Fibroblast of lung (primary cell): ENCODE measurements at regions not wholly inside any gene's neighbourhood (a gene's known extent, or its start where the extent isn't known, plus 50 kb on each side); places are given as distances from the start of the nearest gene placed in this dataset.
A peak's percentile ranks its signal among the peaks of the same experiment; 100 is the strongest.

Experiments used
- DNase-seq, 2 donors: peaks; one replicate each; pipeline versions ENCODE4 v3.0.0 to v3.0.0-alpha.2; 2010; ENCODE audit warnings: low read depth in 2 of 2
- H2AFZ ChIP-seq: 2 replicates; pipeline ENCODE4 v1.5.1; 2012; ENCODE audit warnings: low read length, control low read depth, inconsistent platforms
- H3K27ac ChIP-seq: 2 replicates; pipeline ENCODE4 v1.5.1; 2011; ENCODE audit warnings: low read length, control low read depth; ENCODE audit not compliant: insufficient read depth
- H3K27me3 ChIP-seq: 2 replicates; pipeline ENCODE4 v1.5.1; 2011; ENCODE audit warnings: mild to moderate bottlenecking, low read length; ENCODE audit not compliant: control insufficient read depth, insufficient read depth
- H3K36me3 ChIP-seq: 2 replicates; pipeline ENCODE4 v1.5.1; 2011; ENCODE audit warnings: low read length; ENCODE audit not compliant: control insufficient read depth, insufficient read depth
- H3K4me1 ChIP-seq: 2 replicates; pipeline ENCODE4 v1.5.1; 2011; ENCODE audit warnings: low read length; ENCODE audit not compliant: control insufficient read depth, insufficient read depth; ENCODE audit errors: extremely low read depth
- H3K4me2 ChIP-seq: 2 replicates; pipeline ENCODE4 v1.5.1; 2011; ENCODE audit warnings: low read length, control low read depth; ENCODE audit not compliant: insufficient read depth; ENCODE audit errors: extremely low read depth
- H3K4me3 ChIP-seq, 4 experiments: fragments of 200-600 bp in 1 of 4; sonication (generic) in 1 of 4; replicated peaks in 1 of 4; 2 replicates each; pipeline ENCODE4 v1.5.1; 2011 to 2016; ENCODE audit warnings: low read length in 4 of 4, low read depth in 3 of 4, mild to moderate bottlenecking in 3 of 4, control low read depth in 2 of 4, inconsistent platforms in 1 of 4, mixed read lengths in 1 of 4; ENCODE audit not compliant: insufficient read depth in 1 of 4; ENCODE audit errors: control extremely low read depth in 1 of 4
- H3K79me2 ChIP-seq: 2 replicates; pipeline ENCODE4 v1.5.1; 2012; ENCODE audit warnings: mild to moderate bottlenecking, low read length, inconsistent platforms; ENCODE audit not compliant: control insufficient read depth, insufficient read depth
- H3K9ac ChIP-seq: 2 replicates; pipeline ENCODE4 v1.5.1; 2011; ENCODE audit warnings: mild to moderate bottlenecking, low read length, control low read depth; ENCODE audit not compliant: insufficient read depth
- H3K9me3 ChIP-seq: 2 replicates; pipeline ENCODE4 v1.5.1; 2012; ENCODE audit warnings: low read depth, low read length; ENCODE audit not compliant: control insufficient read depth, insufficient read depth
- H4K20me1 ChIP-seq: 2 replicates; pipeline ENCODE4 v1.5.1; 2011; ENCODE audit warnings: low read length; ENCODE audit not compliant: control insufficient read depth, insufficient read depth; ENCODE audit errors: extremely low read depth
- EZH2 ChIP-seq: IDR thresholded peaks from 2 replicates; pipeline ENCODE4 v1.5.1; 2012; ENCODE audit warnings: low read length, control low read depth, mild to moderate bottlenecking; ENCODE audit errors: missing control alignments
- TF ChIP-seq, protein P1 (sequence below), 2 donors: IDR thresholded peaks in 1 of 2; conservative IDR thresholded peaks in 1 of 2; 1 replicate in 1 of 2; 2 replicates in 1 of 2; pipeline ENCODE4 v1.5.1; 2011 to 2012; ENCODE audit warnings: low read length in 2 of 2, control low read depth in 1 of 2, inconsistent platforms in 1 of 2, low read depth in 1 of 2, mild to moderate bottlenecking in 1 of 2

DNA sequence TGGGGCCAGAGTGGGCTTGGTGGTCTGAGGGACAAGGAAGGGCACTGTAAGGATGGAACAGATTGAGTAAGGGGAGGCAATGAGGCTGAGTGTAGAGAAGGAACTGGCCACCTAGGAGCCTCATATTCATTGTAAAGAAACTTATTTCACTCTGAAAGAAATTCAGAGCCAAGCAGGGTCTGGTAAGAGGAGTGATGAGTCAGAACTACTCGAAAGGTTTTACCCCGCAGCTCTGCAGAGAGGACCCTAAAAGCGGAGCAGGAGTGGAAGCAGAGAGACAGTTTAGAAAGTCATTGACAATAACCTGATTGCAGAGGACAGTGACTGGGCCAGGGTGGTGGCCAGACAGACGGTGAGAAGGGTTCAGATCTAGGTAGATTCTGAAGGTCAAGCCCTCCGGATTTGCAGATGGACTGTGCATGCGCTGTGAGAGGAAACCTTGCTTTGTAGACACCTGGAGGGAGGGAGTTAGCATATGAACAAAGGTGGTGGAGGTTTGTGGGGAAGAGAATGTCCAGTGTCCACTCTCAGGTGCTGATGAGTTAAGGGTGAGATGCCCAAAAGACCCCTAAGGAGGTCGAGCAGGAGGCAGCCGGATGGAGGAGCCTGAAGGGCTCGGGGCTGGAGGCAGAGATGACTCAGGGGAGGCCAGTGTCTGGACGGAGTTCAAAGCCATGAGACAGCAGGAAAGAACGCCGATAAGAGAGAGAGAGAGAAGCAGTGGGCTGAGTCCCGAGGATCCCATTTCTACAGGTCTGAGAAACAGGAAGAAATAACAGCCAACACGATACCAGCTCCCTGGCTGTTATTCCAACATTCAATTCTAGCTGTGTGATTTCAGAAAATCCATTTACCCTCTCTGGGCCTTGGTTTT is 546.0 kb downstream of the BRD1 start:
- TF ChIP-seq, protein P1, sequence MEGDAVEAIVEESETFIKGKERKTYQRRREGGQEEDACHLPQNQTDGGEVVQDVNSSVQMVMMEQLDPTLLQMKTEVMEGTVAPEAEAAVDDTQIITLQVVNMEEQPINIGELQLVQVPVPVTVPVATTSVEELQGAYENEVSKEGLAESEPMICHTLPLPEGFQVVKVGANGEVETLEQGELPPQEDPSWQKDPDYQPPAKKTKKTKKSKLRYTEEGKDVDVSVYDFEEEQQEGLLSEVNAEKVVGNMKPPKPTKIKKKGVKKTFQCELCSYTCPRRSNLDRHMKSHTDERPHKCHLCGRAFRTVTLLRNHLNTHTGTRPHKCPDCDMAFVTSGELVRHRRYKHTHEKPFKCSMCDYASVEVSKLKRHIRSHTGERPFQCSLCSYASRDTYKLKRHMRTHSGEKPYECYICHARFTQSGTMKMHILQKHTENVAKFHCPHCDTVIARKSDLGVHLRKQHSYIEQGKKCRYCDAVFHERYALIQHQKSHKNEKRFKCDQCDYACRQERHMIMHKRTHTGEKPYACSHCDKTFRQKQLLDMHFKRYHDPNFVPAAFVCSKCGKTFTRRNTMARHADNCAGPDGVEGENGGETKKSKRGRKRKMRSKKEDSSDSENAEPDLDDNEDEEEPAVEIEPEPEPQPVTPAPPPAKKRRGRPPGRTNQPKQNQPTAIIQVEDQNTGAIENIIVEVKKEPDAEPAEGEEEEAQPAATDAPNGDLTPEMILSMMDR (conservative IDR thresholded peaks at IDR 0.05 in 1 of 2, IDR thresholded peaks at IDR 0.05 in 1 of 2; ENCODE audit: low read depth in 1 of 2, low read length in 2 of 2): no peak
- TF ChIP-seq EZH2: no peak
- H3K27me3 ChIP-seq: no peaks in the 10 kb centered on the region
- H3K36me3 ChIP-seq: no peaks in the 10 kb centered on the region
- H3K9ac ChIP-seq: no peak overlapping the region
- H4K20me1 ChIP-seq: no peaks in the 10 kb centered on the region
- no peak overlapping the region for H3K4me2 ChIP-seq
- no peaks in the 10 kb centered on the region for H3K9me3 ChIP-seq
- H3K27ac ChIP-seq: no peak overlapping the region
- DNase-seq: peak in 1 of 2 donors; percentile 7
- no peaks in the 10 kb centered on the region for H3K4me1 ChIP-seq
- no peak overlapping the region for H3K4me3 ChIP-seq
- no peaks in the 10 kb centered on the region for H3K79me2 ChIP-seq
- no peak overlapping the region for H2AFZ ChIP-seq

DNA sequence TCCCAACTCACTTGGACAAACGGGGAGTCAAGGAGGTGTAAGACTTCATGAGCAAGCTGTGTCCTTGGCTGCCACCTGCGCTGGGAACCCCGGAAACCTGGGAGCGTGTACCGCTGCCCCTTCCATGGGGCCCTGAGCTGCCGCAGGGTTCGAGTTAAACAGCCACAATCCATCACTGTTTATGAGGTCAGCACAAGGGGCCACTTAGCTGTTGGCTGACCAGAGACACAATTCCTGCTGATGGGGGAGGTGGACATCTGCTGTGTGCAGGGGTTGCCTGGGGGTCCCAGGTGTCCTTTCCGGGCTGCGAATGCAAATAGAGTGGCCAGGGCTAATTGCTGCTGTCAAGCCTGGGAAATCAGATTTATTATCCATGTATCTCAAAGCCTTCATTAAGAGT is 549.3 kb downstream of the BRD1 start:
- Histone ChIP-seq H3K79me2 (no peaks in the 10 kb centered on the region), H3K27ac (no peak overlapping the region), H4K20me1 (no peaks in the 10 kb centered on the region), H3K9ac (no peak overlapping the region), H3K27me3 (no peaks in the 10 kb centered on the region), H3K4me1 (no peaks in the 10 kb centered on the region), H3K4me2 (no peak overlapping the region), H2AFZ (no peak overlapping the region), H3K4me3 (no peak overlapping the region), H3K9me3 (no peaks in the 10 kb centered on the region), H3K36me3 (no peaks in the 10 kb centered on the region)
- no peak for DNase-seq
- no peak for TF ChIP-seq EZH2
- TF ChIP-seq, protein P1 (conservative IDR thresholded peaks at IDR 0.05 in 1 of 2, IDR thresholded peaks at IDR 0.05 in 1 of 2; ENCODE audit: low read depth in 1 of 2, low read length in 2 of 2): no peak

DNA sequence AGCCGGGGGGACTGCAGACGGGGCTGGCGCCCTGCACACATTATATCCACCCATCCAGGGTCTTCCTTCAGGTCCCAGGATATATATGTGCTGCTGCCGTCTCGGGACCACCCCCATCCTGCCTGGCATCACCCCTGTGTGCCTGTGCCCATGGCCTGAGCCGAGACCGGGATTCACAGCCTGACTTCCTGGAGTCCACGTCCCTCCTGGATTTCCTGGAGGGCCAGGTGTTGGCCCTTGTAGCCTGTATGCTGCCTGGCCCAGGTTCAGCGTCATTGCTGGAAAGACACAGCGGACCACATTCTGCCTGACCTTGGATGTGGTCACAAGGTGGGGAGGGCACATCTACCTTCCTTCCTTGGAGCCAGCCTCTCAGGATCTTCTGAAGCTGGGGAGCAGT is 551.1 kb downstream of the BRD1 start:
- H3K4me1 ChIP-seq: no peaks in the 10 kb centered on the region
- no peaks in the 10 kb centered on the region for H3K27me3 ChIP-seq
- H3K9me3 ChIP-seq: no peaks in the 10 kb centered on the region
- H2AFZ ChIP-seq: no peak overlapping the region
- no peak for DNase-seq
- H3K36me3 ChIP-seq: no peaks in the 10 kb centered on the region
- no peak overlapping the region for H3K27ac ChIP-seq
- H3K4me3 ChIP-seq: no peak overlapping the region
- no peak for TF ChIP-seq EZH2
- TF ChIP-seq, protein P1 (conservative IDR thresholded peaks at IDR 0.05 in 1 of 2, IDR thresholded peaks at IDR 0.05 in 1 of 2; ENCODE audit: low read depth in 1 of 2, low read length in 2 of 2): no peak
- no peaks in the 10 kb centered on the region for H3K79me2 ChIP-seq
- H4K20me1 ChIP-seq: no peaks in the 10 kb centered on the region
- H3K4me2 ChIP-seq: no peak overlapping the region
- no peak overlapping the region for H3K9ac ChIP-seq
